Esophagus squamous epithelium (tissue), 5 donors: ENCODE measurements at regions not wholly inside any gene's neighbourhood (a gene's known extent, or its start where the extent isn't known, plus 50 kb on each side); places are given as distances from the start of the nearest gene placed in this dataset.

Source experiments
- DNase-seq: peaks from one replicate; lab custom pipeline; 2025; lab: John Stamatoyannopoulos, UW
- H3K27ac ChIP-seq, 4 donors: fragments of 200-600 bp; sonication (generic); one replicate each; pipeline ENCODE4 v1.5.1; 2016 to 2019; ENCODE audit warnings: mild to moderate bottlenecking in 1 of 4
- H3K27me3 ChIP-seq, 4 donors: fragments of 200-600 bp; sonication (generic); 1 replicate in 3 of 4; 2 replicates in 1 of 4; pipeline versions ENCODE4 v1.5.1 to v1.6.0; 2017 to 2021; ENCODE audit warnings: antibody characterized with exemption in 1 of 4
- H3K36me3 ChIP-seq, 3 donors: fragments of 200-600 bp; sonication (generic); one replicate each; pipeline ENCODE4 v1.5.1; 2016 to 2019
- H3K4me1 ChIP-seq, 3 donors: fragments of 200-600 bp; sonication (generic); one replicate each; pipeline ENCODE4 v1.5.1; 2017 to 2019
- H3K4me3 ChIP-seq, 4 donors: fragments of 200-600 bp; sonication (generic); 1 replicate in 3 of 4; 2 replicates in 1 of 4; pipeline ENCODE4 v1.5.1; 2016 to 2019; ENCODE audit warnings: mild to moderate bottlenecking in 2 of 4, moderate library complexity in 1 of 4
- H3K9me3 ChIP-seq, 3 donors: fragments of 200-600 bp; sonication (generic); one replicate each; pipeline ENCODE4 v1.5.1; 2016 to 2019
- POLR2A ChIP-seq, 4 donors: fragments of 450-650 bp; IDR thresholded peaks; one replicate each; pipeline ENCODE4 v1.6.1; 2017; ENCODE audit warnings: antibody characterized with exemption in 4 of 4, mild to moderate bottlenecking in 4 of 4, moderate library complexity in 3 of 4
- WGBS, 2 donors: methylation state at CpG; one replicate each; pipeline ENCODE4 v1.1.5; 2018; 5-methylcytosine and 5-hydroxymethylcytosine counted together
- intact Hi-C: fragments of 100-400 bp; cut with DNase I; formaldehyde crosslinking; loops from one replicate; pipeline ENCODE4 v1.15.0; 2022
- TF ChIP-seq, protein P1 (sequence below), 6 experiments: fragments of 450-650 bp in 4 of 6; fragments of 200-600 bp in 2 of 6; sonication (generic) in 2 of 6; IDR thresholded peaks; one replicate each; pipeline ENCODE4 v1.5.1; 2016 to 2019; ENCODE audit warnings: antibody characterized with exemption in 6 of 6, mild to moderate bottlenecking in 4 of 6, moderate library complexity in 4 of 6
- donor health status: DM: yes; HTN: yes; CAD: no.

GRCh38 chr18:78611201-78611800 lies 368.3 kb upstream of the SALL3 start:
- DNase-seq = no peak
- intact Hi-C loops = no loop called here
- Histone ChIP-seq H3K4me1 (peaks cover 0 to 12% (median 0%) of the 10 kb centered on the region in 3 donors), H3K4me3 (no peak overlapping the region), H3K27me3 (peaks cover 0 to 21% (median 0%) of the 10 kb centered on the region in 4 donors), H3K27ac (no peak overlapping the region), H3K9me3 (no peaks in the 10 kb centered on the region), H3K36me3 (no peaks in the 10 kb centered on the region)
- no peak for TF ChIP-seq POLR2A (IDR thresholded peaks at IDR 0.05)
- TF ChIP-seq, protein P1, sequence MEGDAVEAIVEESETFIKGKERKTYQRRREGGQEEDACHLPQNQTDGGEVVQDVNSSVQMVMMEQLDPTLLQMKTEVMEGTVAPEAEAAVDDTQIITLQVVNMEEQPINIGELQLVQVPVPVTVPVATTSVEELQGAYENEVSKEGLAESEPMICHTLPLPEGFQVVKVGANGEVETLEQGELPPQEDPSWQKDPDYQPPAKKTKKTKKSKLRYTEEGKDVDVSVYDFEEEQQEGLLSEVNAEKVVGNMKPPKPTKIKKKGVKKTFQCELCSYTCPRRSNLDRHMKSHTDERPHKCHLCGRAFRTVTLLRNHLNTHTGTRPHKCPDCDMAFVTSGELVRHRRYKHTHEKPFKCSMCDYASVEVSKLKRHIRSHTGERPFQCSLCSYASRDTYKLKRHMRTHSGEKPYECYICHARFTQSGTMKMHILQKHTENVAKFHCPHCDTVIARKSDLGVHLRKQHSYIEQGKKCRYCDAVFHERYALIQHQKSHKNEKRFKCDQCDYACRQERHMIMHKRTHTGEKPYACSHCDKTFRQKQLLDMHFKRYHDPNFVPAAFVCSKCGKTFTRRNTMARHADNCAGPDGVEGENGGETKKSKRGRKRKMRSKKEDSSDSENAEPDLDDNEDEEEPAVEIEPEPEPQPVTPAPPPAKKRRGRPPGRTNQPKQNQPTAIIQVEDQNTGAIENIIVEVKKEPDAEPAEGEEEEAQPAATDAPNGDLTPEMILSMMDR (IDR thresholded peaks at IDR 0.05) = no peak
- 84 to 86% methylated on average over 11 to 12 of the region's 16 CpGs for WGBS, 2 donors

- no peak overlapping the region for H3K4me3 ChIP-seq
- 85 to 91% methylated on average over 12 to 13 of the region's 14 CpGs for WGBS, 2 donors
- intact Hi-C loops = no loop called here
- H3K36me3 ChIP-seq = no peaks in the 10 kb centered on the region
- DNase-seq = no peak
- no peak for TF ChIP-seq POLR2A (IDR thresholded peaks at IDR 0.05)
- TF ChIP-seq, protein P1 (IDR thresholded peaks at IDR 0.05) = no peak
- peaks cover 0 to 6% (median 0%) of the 10 kb centered on the region in 3 donors for H3K9me3 ChIP-seq
- H3K4me1 ChIP-seq = peaks cover 0 to 12% (median 0%) of the 10 kb centered on the region in 3 donors
- H3K27me3 ChIP-seq = peaks cover 0 to 20% (median 0%) of the 10 kb centered on the region in 4 donors
- H3K27ac ChIP-seq = no peak overlapping the region
Measured at GRCh38 chr18:78611869-78612268, 367.7 kb upstream of the SALL3 start.

DNA sequence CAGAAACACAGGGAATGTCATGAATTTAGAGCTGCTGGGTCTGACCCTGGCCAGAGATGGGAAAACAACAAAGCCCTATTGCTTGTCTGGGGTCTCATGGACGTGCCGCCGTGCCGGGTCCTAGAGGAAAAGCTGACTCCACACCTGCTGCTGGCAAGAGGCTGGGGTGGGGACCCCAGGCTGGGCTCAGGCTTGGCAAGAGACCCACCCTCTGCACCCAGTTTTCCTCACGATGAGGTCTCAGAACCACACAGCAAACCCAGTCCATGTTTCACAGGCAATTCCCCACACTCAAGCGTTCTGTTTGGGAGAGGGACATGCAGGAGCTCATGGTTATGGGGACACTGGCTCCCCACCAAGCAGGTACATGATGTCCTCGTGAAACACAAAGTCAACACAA lies 367.3 kb upstream of the SALL3 start:
- peaks cover 0 to 16% (median 0%) of the 10 kb centered on the region in 4 donors for H3K27me3 ChIP-seq
- H3K4me3 ChIP-seq = no peak overlapping the region
- no peak for TF ChIP-seq POLR2A (IDR thresholded peaks at IDR 0.05)
- TF ChIP-seq, protein P1 (IDR thresholded peaks at IDR 0.05) = no peak
- WGBS, 2 donors = 68 to 83% methylated on average over 2 to 4 of the region's 7 CpGs
- no peak for DNase-seq
- H3K9me3 ChIP-seq = peaks cover 0 to 10% (median 0%) of the 10 kb centered on the region in 3 donors
- peaks cover 0 to 8% (median 0%) of the 10 kb centered on the region in 3 donors for H3K4me1 ChIP-seq
- H3K27ac ChIP-seq = no peak overlapping the region
- intact Hi-C loops = no loop called here
- H3K36me3 ChIP-seq = no peaks in the 10 kb centered on the region

DNA sequence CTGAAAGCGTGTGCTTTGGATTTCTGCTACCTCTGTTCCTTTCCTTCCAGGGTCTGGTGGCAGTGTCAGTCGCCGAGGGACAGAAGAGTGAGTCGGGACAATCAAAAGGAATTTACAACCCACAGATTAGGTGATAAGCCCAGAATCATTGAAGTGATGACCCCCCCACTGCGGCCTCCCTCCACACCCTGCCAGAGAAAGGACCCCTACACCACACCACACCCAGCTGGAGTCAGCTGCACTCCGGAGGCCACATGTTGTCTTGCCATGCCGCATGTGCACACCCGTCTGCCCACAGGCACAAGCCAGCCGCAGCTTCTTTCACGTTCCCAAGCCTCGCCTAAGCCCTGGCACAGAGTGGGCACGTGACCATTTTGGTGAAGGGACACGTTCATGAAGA lies 366.8 kb upstream of the SALL3 start:
- Histone ChIP-seq H3K4me1 (peaks cover 0 to 3% (median 0%) of the 10 kb centered on the region in 3 donors), H3K27ac (no peak overlapping the region), H3K9me3 (peaks cover 0 to 10% (median 0%) of the 10 kb centered on the region in 3 donors), H3K4me3 (no peak overlapping the region), H3K36me3 (no peaks in the 10 kb centered on the region), H3K27me3 (peaks cover 0 to 11% (median 0%) of the 10 kb centered on the region in 4 donors)
- 81 to 83% methylated on average over 9 of the region's 13 CpGs for WGBS, 2 donors
- no peak for DNase-seq
- TF ChIP-seq, protein P1 (IDR thresholded peaks at IDR 0.05) = no peak
- TF ChIP-seq POLR2A (IDR thresholded peaks at IDR 0.05) = no peak
- intact Hi-C loops = no loop called here

- intact Hi-C loops = no loop called here
- DNase-seq = no peak
- TF ChIP-seq POLR2A (IDR thresholded peaks at IDR 0.05) = no peak
- TF ChIP-seq, protein P1 (IDR thresholded peaks at IDR 0.05) = no peak
- Histone ChIP-seq H3K4me3 (no peak overlapping the region), H3K4me1 (no peaks in the 10 kb centered on the region), H3K36me3 (no peaks in the 10 kb centered on the region), H3K27ac (no peak overlapping the region), H3K27me3 (no peaks in the 10 kb centered on the region), H3K9me3 (peaks cover 0 to 10% (median 0%) of the 10 kb centered on the region in 3 donors)
- WGBS, 2 donors = 86% methylated on average over 3 of the region's 4 CpGs; no CpG with 5 or more reads in 1 of the 2 donors
Measured at GRCh38 chr18:78618726-78619125, 360.9 kb upstream of the SALL3 start.
